GM21529 (cell line): ENCODE measurements at regions not wholly inside any gene's neighbourhood (a gene's known extent, or its start where the extent isn't known, plus 50 kb on each side); places are given as distances from the start of the nearest gene placed in this dataset.

Experiments used
- ATAC-seq: cut with Tn5 transposase; IDR thresholded peaks from one replicate; pipeline ENCODE4 v1.9.1; 2021; ENCODE audit not compliant: unreplicated experiment

- no peak for ATAC-seq
These were observed 537.7 kb upstream of the MDFIC2 start for GRCh38 chr3:70849911-70850699.

- no peak for ATAC-seq
These were observed 527.9 kb upstream of the MDFIC2 start for GRCh38 chr3:70840106-70840870.

GRCh38 chr3:70833239-70833960 is 521.0 kb upstream of the MDFIC2 start:
- ATAC-seq, result no peak

GRCh38 chr3:70832834-70833205 is 520.4 kb upstream of the MDFIC2 start:
- ATAC-seq, result no peak

GRCh38 chr3:70832089-70832833 is 519.8 kb upstream of the MDFIC2 start:
- ATAC-seq, result no peak

- ATAC-seq, result no peak
These were observed 516.7 kb upstream of the MDFIC2 start for GRCh38 chr3:70829092-70829491.

GRCh38 chr3:70824773-70825172 is 512.3 kb upstream of the MDFIC2 start:
- ATAC-seq, result no peak

GRCh38 chr3:70824078-70824477 is 511.6 kb upstream of the MDFIC2 start:
- no peak for ATAC-seq

GRCh38 chr3:70823622-70824021 is 511.2 kb upstream of the MDFIC2 start:
- no peak for ATAC-seq

- ATAC-seq, result no peak
These were observed 510.2 kb upstream of the MDFIC2 start for GRCh38 chr3:70822669-70823068.

GRCh38 chr3:70821602-70822001 is 509.2 kb upstream of the MDFIC2 start:
- no peak for ATAC-seq

GRCh38 chr3:70820397-70820796 is 508.0 kb upstream of the MDFIC2 start:
- no peak for ATAC-seq

- no peak for ATAC-seq
These were observed 505.7 kb upstream of the MDFIC2 start for GRCh38 chr3:70818145-70818544.

- ATAC-seq, result no peak
These were observed 503.9 kb upstream of the MDFIC2 start for GRCh38 chr3:70816346-70816745.

GRCh38 chr3:70815817-70816216 is 503.4 kb upstream of the MDFIC2 start:
- ATAC-seq, result no peak

- ATAC-seq, result no peak
These were observed 500.9 kb upstream of the MDFIC2 start for GRCh38 chr3:70813311-70813710.

- no peak for ATAC-seq
These were observed 499.4 kb upstream of the MDFIC2 start for GRCh38 chr3:70811880-70812279.

- ATAC-seq, result no peak
These were observed 496.4 kb upstream of the MDFIC2 start for GRCh38 chr3:70808881-70809280.

GRCh38 chr3:70806556-70806955 is 494.1 kb upstream of the MDFIC2 start:
- ATAC-seq, result no peak

- ATAC-seq, result no peak
These were observed 493.6 kb upstream of the MDFIC2 start for GRCh38 chr3:70806021-70806420.
